HG02970 (cell line): ENCODE measurements at regions not wholly inside any gene's neighbourhood (a gene's known extent, or its start where the extent isn't known, plus 50 kb on each side); places are given as distances from the start of the nearest gene placed in this dataset.
"Not testable (repeated sequence)": the region's sequence is repeated elsewhere in the genome, so short reads cannot be mapped to it uniquely, and the experiment has no call there.

Experiments used
- ATAC-seq: cut with Tn5 transposase; IDR thresholded peaks from one replicate; pipeline ENCODE4 v1.9.1; 2021; ENCODE audit warnings: mild to moderate bottlenecking, moderate library complexity, moderate number of reproducible peaks; ENCODE audit not compliant: unreplicated experiment, low FRiP score

- no peak for ATAC-seq
Measured at GRCh38 chr5:155661859-155662258, 648.3 kb downstream of the KIF4B start.

GRCh38 chr5:155665361-155665760, 651.8 kb downstream of the KIF4B start:
- ATAC-seq, result no peak

GRCh38 chr5:155672001-155672400, 655.0 kb upstream of the SGCD start:
- ATAC-seq, result not testable (repeated sequence)

DNA sequence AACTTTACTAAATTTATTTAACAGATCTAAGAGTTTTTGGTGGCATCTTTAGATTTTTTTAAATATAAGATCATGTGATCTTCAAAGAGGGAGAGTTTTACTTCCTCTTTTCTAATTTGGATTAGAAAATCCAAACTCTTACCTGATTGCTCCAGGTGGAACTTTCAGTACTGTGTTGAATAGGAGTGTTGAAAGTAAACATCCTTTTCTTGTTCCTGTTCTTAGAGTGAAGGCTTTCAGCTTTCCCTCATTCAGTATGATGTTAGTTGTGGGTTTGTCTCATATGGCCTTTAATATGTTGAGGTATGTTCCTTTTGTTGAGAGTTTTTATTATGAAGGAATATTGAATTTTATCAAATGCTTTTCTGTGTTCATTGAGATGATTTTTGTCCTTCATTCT, 650.0 kb upstream of the SGCD start:
- no peak for ATAC-seq

GRCh38 chr5:155678371-155678770, 648.6 kb upstream of the SGCD start:
- no peak for ATAC-seq

DNA sequence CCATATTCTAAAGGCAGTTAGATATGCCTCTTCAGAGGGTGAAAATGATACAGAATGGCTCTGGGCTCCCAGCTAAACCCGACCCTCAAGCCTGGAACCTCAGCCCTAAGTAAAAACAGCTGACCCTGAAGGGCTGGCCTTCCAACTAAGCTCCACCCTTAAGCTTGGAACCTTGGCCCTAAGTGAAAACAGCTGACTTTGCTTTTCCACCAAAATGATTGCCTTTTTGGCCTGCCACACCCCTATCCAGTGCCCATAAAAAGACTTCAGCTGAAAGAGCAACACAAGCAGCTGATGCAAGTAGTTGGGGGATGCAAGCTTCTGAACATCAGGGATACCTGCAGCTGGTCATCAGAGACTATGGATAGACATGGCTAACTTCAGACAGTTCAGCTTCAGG, 647.4 kb upstream of the SGCD start:
- no peak for ATAC-seq

GRCh38 chr5:155684417-155684816, 642.5 kb upstream of the SGCD start:
- ATAC-seq, result no peak

- ATAC-seq, result no peak
Measured at GRCh38 chr5:155686131-155686530, 640.8 kb upstream of the SGCD start.

DNA sequence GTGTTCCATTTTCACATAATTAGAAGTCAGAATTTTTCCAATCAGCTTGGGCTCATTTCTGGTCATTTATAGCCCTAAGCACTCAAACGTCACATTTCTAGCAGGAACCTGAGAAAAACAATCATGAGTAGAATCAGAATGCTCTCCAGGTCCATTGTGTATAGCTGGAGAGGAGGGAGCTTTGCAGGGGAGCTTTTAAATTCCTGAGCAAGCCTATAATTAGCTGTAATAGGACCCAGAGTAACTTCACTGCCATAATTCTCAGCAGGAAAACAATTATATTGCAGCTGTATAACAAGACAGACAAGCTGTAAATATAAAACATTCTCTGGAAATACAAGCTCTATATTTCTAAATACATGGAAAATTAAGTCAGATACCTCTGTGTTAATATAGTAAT, 637.6 kb upstream of the SGCD start:
- no peak for ATAC-seq

GRCh38 chr5:155696362-155696761, 630.6 kb upstream of the SGCD start:
- ATAC-seq, result no peak

- ATAC-seq, result no peak
Measured at GRCh38 chr5:155697236-155697635, 629.7 kb upstream of the SGCD start.

GRCh38 chr5:155699385-155699784, 627.6 kb upstream of the SGCD start:
- ATAC-seq, result no peak

DNA sequence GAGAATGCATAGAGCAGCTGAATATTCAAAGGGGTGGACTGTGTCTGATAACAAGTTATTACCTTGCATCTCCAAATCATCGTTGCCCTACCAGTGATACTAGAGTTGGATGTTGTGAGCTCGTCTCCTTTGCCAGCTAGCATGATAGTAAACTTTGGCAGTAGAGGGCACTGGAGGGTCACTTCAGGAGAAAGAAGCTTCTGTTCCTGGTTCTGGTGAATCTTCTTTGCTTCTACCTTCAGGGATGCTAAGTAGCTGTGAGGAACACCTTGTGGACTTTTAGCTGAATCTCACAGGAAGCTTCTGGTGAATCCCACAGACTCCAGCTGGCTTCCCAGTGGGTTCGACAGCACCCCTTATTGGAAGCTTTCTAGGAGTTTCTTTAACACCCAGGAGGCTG, 626.6 kb upstream of the SGCD start:
- ATAC-seq, result no peak

GRCh38 chr5:155711882-155712281, 615.1 kb upstream of the SGCD start:
- no peak for ATAC-seq

GRCh38 chr5:155714435-155714834, 612.5 kb upstream of the SGCD start:
- ATAC-seq, result not testable (repeated sequence)

DNA sequence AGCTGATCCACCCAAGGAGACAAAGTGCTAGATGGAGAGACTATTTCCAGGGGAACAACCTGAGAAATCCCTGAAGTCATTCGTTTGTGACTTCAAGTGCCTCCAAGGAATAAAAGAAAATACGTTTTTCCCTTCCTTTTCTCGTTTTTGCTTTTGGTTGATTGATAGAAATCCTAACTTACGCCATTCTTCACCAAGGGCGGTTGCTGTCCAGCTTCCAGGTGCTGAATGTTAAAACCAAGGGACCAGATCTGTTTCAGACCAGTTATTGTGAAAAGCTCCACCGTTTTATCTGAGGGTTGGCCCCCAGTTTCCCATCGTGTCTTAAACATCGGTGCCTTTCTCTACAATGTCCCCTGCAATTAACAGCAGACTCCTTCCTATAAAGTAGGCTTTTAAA, 600.7 kb upstream of the SGCD start:
- no peak for ATAC-seq

GRCh38 chr5:155727512-155728145, 599.3 kb upstream of the SGCD start:
- ATAC-seq, result no peak

DNA sequence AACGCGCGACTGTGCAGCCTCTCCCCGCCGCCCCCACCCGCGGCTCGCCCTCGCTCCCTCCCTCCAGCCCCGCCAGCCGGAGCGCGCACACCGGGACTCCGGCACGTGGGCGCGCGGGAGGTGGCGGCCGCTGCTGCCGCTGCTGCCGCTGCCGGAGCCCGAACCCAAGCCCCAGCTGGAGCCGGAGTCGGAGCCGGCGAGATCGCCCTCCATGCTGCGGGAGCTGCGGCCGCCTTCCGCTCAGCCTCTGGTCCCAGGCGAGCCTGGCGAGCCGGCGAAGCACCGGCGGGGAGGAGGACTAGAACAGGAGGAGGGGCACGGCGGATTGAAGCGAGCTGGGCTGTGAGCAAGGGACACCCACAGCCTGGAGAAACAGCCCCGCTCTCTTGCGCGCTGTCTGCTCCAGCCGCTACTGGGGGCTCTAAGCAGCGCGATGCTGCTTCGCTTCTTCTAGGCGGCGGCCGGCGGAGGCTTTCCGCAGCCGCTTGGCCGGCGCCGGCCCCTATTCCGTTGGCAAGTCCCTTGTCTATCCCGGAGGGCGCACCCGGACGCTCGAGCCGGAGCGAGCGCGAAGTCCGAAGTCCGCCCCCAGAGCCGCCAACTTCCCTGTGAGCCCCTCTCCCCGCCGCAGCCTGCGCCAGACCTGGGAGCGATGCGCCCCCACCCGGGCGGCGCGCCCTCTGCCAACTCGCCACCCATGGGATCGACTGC, 598.7 kb upstream of the SGCD start:
- ATAC-seq, result no peak

DNA sequence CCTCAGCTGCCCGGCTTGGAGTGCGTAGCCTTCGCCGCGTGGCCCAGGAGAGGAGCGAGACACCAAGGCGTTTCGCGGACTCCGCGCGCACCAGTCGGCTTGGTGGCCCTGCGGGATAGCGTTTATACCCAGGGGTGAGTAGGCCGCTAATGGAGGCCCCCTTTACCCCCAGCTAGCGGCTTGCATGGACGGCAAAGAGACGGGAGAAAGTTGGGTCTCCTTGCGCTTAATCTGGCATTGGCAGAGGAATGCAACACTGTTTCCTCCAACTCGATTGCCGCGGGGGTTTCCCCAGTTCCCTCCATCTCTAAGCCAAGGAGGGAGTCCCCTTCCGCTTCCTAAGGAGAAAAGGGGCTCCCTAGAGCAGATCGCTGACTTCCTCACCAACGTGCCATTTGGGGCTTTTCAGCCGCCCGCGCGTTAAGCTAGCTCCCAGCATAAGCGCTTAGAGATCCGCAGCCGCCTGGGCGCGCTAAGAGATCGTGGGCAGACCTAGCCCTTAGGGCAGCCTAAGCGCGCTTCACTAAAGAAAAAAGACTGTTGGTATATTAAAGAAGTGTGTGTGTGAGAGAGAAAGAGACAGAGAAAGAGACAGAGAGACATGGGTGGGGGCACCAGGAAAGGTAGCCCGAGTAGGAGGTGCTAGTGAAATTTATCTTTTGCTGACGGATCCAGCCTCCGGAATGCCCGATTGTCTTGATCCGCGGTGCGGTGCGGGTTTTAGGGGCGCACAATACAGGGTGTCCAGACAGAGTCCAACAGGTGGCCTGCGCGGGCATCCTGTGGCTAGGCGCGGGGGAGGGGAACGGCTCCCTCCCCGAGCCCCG, 597.9 kb upstream of the SGCD start:
- no peak for ATAC-seq

DNA sequence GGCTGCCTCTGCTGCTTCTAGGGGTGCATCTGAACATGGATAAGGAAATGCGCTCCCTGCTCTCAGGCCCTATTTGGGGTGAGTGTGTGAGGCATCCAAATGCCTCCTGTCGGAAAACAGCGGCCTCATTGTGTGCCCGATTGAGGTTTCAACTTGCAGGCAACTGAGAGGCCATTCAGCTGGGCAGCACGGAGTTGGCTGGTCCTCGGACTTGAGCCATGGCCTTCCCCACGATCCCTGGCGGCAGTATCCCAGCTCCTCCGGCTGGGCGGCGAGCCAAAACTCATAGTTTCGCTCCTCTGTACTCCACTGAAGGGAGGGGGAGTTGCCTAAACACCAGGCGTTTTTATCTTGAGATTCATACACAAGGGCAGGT, 597.3 kb upstream of the SGCD start:
- ATAC-seq, result no peak

DNA sequence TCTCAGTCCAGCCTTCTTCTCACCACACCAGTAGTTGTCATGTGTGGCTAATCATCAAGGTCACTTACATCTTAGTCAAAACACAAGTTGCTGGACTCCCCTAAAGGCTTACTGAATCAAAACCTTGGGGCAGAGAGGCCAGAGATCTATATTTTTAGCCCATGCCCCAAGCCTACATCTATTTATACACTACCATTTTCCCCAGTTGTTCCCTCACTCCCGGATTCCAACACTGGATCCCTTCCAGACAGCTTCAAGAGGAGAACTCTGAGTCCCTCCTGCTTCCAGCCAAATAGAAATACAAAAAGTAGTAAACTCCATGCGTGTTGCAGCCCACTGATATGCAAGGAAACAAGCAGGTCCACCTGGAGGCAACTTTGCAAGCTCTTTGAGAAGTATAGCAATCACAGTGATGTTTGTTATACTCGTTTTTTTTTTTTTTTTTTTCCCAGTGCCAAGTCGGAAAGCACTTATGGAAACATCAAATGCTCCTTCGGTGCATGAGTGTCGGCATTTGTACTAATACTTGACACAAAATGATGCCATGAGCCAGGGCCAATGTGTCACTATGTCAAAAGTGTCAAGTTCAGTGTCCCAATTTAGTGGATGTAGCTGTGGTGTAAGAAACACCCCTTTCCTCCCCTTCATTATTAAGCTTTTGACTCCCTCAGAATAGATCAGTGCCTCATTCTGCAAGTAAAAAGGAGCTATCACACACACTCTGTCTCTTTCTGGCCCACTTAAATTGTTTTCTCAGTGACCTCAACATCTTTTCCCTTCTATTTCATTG, 594.2 kb upstream of the SGCD start:
- no peak for ATAC-seq
